Fibroblast of skin of abdomen (primary cell): ENCODE measurements at regions not wholly inside any gene's neighbourhood (a gene's known extent, or its start where the extent isn't known, plus 50 kb on each side); places are given as distances from the start of the nearest gene placed in this dataset.
A peak's percentile ranks its signal among the peaks of the same experiment; 100 is the strongest.
"Not testable (repeated sequence)": the region's sequence is repeated elsewhere in the genome, so short reads cannot be mapped to it uniquely, and the experiment has no call there.

Source experiments
- DNase-seq: peaks from one replicate; pipeline ENCODE4 v3.0.0-alpha.2; 2013

GRCh38 chr14:71399057-71399487 is 491.8 kb downstream of the PCNX1 start:
- no peak for DNase-seq

GRCh38 chr14:71400871-71401321 is 493.6 kb downstream of the PCNX1 start:
- DNase-seq = peak; percentile 44

DNA sequence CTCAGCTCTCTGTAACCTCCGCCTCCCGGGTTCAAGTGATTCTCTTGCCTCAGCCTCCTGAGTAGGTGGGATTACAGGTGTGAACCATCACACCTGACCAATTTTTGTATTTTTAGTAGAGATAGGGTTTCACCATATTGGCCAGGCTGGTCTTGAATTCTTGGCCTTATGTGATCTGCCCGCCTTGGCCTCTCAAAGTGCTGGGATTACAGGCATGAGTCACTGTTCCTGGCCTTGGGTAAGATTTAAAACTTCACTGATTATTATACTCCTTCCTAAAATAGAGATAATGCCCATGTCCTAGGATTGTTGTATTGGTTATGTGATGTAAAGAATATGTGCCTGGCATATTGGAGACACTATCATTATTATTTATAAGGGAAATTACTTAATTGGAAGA is 495.2 kb downstream of the PCNX1 start:
- DNase-seq = peak; percentile 20

DNA sequence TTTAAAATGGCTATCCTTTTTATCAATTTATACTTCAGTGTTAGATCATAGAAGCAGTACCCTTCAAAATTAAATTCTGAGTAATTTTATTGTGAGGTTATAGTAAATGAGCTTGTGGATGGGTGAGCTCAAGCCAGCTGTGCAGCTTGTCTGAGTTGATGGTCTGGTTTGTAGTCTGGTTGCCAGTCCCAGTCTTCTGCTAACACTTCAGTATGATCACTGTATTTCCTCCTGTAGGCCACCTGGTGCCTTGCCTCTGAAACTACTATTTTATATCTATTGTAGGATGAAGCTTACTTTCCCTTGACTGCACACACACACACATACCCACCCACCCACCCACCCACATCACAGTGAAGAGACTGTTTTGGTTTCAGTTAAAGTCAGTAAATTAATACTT is 496.4 kb downstream of the PCNX1 start:
- peak; percentile 27 for DNase-seq

DNA sequence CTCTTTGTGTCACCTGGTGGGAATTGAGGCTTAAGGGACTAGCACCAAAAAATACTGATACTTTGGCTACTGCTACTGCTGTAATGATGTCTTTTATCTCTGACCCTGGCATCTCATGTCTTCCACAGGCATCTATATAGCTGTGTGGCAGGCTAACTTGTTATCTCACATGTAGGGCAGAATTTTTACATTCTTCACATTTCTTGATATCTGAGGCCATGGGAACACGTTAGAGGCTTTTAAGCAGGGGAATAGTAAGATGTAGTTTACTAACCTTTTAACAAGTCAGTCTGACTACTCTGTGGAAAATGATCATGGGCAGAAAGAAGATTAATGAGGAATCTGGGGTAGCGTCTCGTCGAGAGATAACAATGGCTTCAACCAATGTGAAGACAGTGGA is 498.4 kb downstream of the PCNX1 start:
- DNase-seq = no peak

DNA sequence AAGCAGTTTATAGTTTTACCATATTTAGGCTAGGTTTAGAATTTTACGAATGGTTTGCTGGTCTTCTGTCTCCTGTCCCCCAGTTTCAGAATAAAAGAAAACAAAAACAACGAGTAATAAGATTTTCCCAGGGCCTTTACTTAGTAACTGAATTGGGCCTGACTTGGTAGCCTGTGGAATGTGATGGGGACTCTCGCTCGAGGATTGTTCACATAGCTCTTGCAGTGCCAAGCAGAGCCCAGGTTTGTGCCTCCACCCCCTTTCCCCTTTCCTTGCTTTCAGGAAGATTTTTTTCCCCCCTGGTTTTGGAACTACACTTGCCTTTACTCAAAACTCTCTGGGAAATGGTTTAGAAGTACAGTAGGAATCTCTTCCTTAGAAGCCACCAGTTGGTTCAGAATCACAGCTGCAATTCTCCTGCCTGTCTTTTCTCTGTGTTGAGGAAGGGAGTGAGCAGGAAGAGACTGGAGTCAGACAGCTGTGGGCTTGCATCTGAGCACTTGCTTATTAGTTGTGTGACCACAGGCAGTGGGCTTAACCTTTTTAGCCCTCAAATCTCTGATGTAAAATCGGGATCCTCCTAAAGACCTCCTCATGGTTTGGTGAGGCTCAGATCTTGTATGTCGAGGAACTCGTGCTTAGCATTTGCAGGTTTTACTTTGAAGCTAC is 501.2 kb downstream of the PCNX1 start:
- DNase-seq = no peak

GRCh38 chr14:71410578-71411284 is 503.5 kb downstream of the PCNX1 start:
- DNase-seq = no peak

DNA sequence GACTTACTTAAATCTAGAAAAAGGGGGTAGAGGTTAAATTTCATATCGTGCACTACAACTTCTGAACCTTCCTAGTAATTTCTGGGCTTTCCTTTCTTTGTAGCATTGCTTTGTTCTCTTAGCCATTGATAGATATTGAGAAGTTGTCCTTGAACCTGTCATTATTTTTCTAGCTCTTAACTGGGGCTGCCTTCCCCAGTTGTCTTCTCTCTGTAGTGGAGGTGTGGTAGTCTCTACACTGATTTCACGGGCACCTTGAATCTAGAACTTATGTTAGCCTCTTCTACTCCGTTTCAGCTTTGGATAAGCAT is 504.0 kb downstream of the PCNX1 start:
- no peak for DNase-seq

GRCh38 chr14:71411738-71412137 is 504.5 kb downstream of the PCNX1 start:
- peak; percentile 42 for DNase-seq

DNA sequence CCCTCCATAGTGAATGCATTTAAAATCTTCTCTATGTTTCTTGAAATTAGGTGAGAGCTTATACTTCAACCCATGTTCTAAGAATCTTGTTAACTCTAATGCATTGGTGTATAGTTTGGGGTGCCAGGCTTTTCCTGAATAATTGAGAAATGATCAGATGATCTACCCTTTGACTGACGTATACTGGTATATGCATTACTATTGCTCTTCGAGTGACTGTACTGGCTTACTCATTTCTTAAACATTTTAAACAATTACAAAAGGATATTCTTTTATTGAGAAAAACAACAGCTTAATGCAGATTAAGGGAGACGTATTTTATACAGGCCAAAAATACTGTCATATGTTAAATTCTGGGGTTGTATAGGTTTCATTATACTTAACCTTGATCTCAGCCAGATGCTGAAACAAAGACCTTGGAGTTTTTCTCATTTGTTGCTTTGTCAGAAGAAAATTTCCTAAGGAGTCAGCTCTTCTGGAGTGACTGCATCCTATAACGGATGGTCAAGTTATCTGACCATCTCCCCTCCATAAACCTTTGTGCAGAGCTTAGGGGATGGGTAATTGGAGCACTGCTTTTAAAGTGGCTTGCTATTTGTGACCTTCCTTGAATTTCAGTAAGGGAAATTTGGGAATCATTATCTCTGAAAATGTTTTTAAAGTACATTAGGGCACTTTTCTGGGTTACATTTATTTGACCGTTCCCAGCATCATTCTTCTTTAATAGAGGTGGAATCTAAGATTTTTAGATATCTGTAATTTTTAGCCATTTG is 507.6 kb downstream of the PCNX1 start:
- peak; percentile 55 for DNase-seq

GRCh38 chr14:71415404-71415690 is 508.1 kb downstream of the PCNX1 start:
- DNase-seq = peak; percentile 66

GRCh38 chr14:71416392-71416791 is 509.1 kb downstream of the PCNX1 start:
- no peak for DNase-seq

DNA sequence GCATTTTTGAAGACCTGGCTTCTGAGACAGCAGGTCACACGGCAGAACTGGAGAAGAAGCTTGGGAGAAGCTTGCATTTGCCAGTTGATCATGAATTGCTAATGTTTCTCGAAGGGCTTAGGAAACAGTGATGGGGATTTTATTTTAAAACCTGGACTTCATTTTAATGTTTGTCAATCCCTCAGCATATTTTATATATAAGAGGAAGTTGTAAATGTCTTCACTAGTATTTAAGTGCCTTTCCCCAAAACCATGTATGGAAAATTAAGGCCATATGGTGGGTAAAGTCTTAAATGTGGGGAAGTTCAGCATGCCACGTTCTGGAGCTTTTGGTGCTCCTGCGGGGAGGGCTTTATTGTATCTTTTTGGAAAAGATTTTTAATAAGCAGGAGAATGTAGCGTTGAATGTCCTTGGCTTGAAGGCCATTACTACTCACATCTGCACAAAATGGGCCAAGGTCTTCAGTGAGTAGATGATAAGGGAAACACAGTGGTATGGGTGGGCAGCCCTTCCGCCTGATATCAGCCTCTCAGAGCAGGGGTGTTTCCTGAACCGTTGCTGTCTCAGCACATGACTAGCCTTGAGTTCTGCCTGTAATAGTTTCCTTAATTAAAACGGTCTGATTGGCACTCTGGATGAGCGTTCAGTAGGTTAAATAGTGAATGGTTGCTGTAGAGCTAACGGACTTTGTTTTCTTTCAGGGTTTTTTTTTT is 511.4 kb downstream of the PCNX1 start:
- peak; percentile 74 for DNase-seq

DNA sequence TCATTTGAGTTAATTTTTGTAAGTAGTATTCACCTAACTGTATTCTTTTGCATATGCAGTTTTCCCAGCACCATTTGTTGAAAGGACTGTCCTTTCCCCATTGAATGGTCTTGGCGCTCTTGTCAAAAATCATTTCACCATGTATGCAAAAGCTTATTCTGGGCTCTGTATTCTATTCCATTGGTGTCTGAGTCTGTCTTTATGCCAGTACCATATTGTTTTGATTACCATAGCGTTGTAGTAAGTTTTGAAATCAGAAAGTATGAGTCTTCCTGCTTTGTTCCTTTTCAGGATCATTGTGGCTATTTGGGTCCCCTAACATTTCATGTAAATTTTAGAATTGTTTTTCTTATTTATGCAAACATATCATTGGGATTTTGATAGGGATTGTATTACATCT is 508.7 kb upstream of the RGS6 start:
- DNase-seq = no peak

GRCh38 chr14:71424941-71425340 is 507.3 kb upstream of the RGS6 start:
- DNase-seq = no peak

DNA sequence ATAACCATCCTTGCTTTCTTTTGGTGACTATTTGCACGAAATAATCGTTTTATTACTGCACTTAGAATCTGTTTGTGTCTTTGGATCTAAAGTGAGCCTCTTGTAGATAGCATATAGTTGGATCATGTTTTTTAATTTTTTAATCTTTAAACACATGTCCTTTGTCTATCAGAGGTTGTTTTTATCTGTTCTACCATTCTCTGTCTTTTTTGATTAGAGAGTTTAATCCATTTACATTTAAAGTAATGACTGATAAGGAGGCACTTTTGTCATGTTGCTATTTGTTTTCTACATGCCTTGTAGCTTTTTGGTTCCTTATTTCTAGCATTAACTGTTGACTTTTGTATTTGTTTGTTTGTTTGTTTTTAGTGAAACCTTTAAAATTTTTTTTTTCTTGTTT is 506.2 kb upstream of the RGS6 start:
- DNase-seq = no peak

DNA sequence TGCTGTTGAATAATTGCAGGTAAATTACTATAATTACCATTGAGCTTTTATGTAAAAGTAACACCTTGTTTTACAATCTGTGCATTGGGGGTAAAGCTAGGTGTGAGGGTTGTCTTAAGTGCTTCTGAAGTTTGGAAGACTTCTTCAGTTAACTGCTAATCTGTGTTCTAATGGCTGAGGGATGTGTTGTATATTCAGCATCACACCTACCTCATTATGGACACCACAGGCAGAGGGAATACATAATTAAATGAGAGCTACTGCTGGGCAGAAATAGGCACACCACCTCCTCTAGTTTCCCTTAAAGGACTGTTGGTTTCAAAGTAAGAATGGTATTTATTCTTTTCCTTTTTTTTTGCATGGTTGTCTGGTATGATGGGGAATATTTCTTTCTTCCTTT is 502.3 kb upstream of the RGS6 start:
- DNase-seq = no peak

- no peak for DNase-seq
Observed at GRCh38 chr14:71430321-71430677, 501.9 kb upstream of the RGS6 start.

DNA sequence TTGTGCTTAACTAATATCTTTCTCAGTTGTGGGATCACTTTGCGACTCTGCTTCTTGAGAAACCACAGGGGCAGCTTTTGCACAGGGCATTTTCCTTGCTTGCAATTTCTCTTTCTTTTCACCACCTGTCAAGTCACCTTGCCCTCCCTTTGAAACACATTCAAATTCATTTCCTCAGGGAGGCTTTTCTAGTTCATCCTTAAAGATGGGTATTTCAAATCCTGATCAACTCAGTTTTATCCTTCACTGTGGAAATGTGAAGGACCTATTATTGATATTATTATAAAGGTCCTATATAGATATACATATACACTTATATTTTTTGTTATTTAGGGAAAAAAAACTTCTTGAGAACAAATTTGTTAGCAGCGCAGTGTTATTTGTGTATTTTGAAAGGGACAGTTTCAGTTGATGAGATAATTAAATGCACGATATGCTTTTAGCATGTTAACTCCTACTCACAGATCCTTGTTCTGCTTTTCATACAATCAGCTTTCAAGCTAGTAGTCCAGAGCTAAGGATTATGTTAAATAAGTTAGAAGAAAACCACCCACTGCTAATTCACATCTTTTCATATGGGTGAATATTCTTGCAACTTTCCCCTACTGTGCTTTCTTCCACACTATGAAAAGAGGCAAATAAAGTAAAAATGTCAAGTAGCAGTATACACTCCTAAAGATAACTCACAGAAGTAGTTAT is 501.4 kb upstream of the RGS6 start:
- DNase-seq = no peak

GRCh38 chr14:71432334-71433110 is 499.7 kb upstream of the RGS6 start:
- DNase-seq = no peak

DNA sequence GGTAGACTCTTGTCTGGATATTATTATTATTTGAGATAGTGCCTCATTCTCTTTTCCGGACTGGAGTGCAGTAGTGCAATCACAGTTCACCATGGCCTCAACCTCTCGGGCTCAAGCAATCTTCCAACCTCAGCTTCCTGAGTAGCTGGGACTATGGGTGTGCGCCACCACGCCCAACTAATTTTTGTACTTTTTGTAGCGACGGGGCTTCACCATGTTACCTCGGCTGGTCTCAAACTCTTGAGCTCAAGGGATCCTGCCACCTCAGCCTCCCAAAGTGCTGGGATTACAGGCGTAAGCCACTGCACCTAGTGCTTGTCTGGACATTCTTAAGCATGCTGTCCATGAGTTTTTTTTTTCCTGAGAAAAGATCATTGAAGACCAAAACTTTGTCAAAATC is 498.9 kb upstream of the RGS6 start:
- no peak for DNase-seq

DNA sequence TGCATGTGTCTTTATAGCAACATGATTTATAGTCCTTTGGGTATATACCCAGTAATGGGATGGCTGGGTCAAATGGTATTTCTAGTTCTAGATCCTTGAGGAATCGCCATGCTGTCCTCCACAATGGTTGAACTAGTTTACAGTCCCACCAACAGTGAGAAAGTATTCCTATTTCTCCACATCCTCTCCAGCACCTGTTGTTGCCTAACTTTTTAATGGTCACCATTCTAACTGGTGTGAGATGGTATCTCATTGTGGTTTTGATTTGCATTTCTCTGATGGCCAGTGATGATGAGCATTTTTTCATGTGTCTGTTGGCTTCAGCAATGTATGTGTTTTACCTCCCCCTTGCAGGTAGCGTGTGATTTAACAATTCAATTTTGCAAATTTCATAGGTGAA is 496.6 kb upstream of the RGS6 start:
- not testable (repeated sequence) for DNase-seq
